GM13977 (cell line): ENCODE measurements at regions not wholly inside any gene's neighbourhood (a gene's known extent, or its start where the extent isn't known, plus 50 kb on each side); places are given as distances from the start of the nearest gene placed in this dataset.
"Not testable (repeated sequence)": the region's sequence is repeated elsewhere in the genome, so short reads cannot be mapped to it uniquely, and the experiment has no call there.

Experiments
- DNase-seq: peaks from one replicate; pipeline ENCODE4 v3.0.0; 2012; ENCODE audit warnings: low spot score
- in situ Hi-C: fragments of 300-500 bp; cut with MboI; formaldehyde crosslinking; loops from one replicate; pipeline ENCODE4 v1.12.0; 2022; ENCODE audit warnings: low sequenced_read_pairs, low pct_unique_long_range_greater_than_20kb, mixed read lengths, inconsistent platforms; ENCODE audit not compliant: unreplicated experiment
- TF ChIP-seq, protein P1 (sequence below): IDR thresholded peaks from 2 replicates; pipeline ENCODE4 v1.5.1; 2012; ENCODE audit warnings: mild to moderate bottlenecking, control low read depth; ENCODE audit not compliant: insufficient read depth; ENCODE audit errors: extremely low read depth, missing control alignments

DNA sequence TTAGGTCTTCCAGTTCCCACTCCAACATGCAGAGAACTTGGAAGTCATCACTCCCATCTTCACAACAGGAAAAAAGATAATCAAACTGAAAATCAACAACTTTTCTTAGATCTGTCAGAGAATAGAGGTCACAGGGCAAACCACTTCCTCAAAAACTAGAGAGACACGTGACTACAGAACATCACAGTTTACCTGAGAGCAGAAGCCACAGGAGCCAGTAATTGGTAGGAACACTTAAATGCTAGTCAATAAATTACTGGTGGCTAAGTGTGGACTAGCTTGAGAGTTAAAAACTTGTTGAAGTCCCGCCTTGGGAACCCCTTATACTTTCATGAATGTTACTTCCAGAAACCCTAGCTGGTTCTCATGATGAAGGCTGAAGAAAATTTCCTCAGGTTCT, 81.1 kb downstream of the THSD1 start:
- in situ Hi-C loops, DNase-seq: not testable (repeated sequence)

GRCh38 chr13:52319876-52320275, 86.1 kb downstream of the THSD1 start:
- in situ Hi-C loops, result no loop called here
- TF ChIP-seq, protein P1, sequence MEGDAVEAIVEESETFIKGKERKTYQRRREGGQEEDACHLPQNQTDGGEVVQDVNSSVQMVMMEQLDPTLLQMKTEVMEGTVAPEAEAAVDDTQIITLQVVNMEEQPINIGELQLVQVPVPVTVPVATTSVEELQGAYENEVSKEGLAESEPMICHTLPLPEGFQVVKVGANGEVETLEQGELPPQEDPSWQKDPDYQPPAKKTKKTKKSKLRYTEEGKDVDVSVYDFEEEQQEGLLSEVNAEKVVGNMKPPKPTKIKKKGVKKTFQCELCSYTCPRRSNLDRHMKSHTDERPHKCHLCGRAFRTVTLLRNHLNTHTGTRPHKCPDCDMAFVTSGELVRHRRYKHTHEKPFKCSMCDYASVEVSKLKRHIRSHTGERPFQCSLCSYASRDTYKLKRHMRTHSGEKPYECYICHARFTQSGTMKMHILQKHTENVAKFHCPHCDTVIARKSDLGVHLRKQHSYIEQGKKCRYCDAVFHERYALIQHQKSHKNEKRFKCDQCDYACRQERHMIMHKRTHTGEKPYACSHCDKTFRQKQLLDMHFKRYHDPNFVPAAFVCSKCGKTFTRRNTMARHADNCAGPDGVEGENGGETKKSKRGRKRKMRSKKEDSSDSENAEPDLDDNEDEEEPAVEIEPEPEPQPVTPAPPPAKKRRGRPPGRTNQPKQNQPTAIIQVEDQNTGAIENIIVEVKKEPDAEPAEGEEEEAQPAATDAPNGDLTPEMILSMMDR, result no peak
- DNase-seq, result no peak

DNA sequence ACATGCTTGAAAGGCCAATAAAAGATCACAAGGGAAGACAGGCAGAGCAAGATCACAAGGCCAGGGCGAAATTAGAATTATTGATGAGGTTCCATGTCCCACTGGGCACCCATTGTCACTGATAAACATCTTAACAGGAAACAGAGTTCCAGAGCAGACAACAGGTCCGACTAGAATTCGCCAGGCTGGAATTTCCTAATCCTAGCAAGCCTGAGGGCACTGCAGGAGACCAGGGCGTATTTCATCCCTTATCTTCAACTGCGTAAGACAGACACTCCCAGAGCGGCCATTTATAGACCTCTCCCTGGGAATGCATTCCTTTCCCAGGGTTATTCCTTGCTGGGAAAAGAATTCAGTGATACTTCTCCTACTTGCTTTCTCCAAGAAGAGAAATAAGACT, 96.1 kb downstream of the THSD1 start:
- in situ Hi-C loops, DNase-seq: not testable (repeated sequence)

DNA sequence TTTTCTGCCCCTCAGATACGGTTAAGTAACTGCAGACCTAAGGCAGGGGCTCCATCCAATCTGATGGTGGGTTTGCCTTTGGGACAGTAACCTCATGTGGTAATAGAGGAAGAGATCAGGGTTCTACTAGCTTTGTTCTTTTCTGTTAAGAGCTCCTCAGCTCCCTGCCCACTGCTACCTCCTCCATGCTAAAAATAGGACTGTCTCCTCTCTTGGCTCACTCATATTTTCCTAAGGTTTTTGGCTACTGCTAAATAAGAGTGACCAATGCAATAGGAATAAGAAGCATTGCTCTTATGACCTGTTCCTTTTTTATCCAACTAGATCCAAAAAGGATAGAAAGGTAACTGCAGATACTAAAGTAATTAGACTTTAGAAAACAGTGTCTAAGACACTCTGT, 99.6 kb downstream of the THSD1 start:
- in situ Hi-C loops, DNase-seq: not testable (repeated sequence)

DNA sequence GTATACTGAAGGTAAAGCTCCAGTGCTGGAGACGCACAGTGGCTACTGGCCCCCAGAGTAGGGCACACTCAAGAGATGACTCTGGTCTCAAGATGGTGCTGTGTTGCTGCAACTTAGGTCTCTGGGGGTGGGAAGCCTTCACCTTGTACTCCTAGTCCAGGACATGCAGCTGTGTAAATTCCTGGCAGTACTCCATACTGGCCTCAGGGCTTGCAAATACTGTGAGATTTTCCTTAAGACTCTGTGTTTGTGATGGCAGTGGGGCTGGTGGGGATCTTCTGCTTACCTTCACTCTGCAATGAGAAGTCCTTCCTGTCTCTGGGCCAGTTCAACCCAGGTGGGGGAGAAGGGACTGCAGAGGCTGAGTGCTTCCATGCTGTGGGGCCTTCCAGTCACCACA, 102.9 kb downstream of the THSD1 start:
- in situ Hi-C loops, result not testable (repeated sequence)

DNA sequence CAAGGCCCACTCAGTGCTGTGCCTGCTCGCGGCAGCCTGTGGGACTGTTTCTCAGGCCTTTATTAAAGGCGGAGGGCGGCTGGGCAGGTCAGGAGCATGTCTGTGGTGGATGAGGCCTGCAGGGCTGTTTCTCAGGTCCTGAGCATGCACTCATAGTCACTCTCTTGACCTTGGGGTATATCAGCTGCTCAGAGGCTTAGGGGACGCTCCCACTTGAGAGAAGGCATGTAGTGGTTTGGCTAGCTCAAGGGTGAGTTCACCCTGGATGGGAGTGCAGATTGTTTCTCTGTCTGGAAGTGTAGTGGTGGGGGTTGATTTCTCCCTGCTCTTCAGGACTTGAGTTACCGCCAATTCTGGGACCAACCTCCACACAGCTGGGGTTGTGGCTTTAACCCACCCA, 103.3 kb downstream of the THSD1 start:
- in situ Hi-C loops, DNase-seq: not testable (repeated sequence)

More for the DNA sequence above, 102.9 kb downstream of the THSD1 start:
- not testable (repeated sequence) for DNase-seq

DNA sequence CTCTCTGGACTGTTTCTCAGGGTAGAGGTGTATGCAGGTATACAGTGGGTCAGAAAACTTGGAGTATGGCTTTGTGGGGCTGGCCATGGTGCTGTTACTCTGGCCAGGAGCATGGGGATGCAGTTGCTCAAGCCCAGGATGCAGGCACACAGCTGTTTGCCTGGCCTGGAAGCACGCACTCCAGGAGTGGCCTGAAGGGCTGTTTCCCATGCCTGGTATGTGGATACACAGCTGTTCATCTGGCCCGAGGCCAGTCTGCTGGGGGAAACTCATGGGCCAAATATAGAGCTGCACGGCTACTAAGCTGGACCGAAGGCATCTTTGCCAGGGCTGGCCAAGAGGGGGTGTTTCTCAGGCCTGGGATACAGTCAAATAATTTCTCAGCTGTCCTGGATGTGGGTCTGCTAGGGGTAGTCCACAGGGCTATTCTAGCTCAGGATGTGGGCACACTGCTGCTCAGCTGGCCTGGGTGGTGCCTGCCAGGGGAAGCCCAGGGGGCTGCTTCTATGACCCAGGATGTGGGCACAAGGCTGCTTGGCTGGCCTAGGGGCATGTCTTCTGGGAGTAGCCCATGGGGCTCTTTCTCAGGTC, 104.1 kb downstream of the THSD1 start:
- DNase-seq, in situ Hi-C loops: not testable (repeated sequence)

DNA sequence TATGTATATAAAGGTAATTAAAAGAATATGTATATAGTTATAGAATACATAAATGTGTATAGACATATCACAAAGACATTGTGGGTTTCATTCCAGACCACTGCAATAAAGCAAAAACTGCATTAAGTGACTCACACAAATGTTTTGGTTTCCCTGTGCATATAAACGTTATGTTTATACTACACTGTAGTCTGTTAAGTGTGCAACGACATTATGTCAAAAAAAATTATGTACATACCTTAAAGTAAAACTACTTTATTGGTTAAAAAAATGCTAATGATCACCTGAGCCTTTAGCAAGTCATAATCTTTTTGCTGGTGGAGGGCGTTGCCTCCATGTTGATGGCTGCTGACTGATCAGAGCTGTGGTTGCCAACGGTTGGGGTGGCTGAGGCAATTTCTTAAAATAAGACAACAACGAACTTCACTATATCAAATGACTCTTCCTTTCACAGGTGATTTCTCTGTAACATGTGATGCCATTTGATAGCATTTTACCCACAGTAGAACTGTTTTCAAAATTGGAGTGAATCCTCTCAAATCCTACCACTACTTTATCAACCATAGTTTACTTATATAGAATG, 107.8 kb downstream of the THSD1 start:
- in situ Hi-C loops, DNase-seq: not testable (repeated sequence)

DNA sequence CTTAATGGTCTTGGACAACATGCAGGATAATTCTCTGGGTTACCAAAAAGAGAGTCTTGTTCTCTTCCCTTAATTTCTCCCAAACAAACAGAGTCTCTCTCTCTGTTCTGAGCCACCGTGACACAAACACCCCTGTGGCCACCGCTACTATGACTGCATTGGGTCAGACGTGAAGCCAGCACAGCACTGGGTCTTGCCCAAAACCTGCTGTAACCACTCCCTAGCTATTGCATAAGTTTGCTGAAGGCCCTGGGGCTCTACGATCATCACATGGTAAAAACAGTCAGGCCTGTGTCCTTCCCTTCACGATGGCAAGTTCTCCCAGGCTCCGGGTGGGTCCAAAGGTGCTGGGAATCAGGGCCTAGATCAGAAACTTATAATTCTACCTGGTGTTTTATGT, 117.1 kb downstream of the THSD1 start:
- in situ Hi-C loops, result not testable (repeated sequence)

GRCh38 chr13:52281387-52281786, 122.0 kb upstream of the NEK3 start:
- in situ Hi-C loops, DNase-seq: not testable (repeated sequence)

More for the DNA sequence above, 117.1 kb downstream of the THSD1 start:
- not testable (repeated sequence) for DNase-seq

GRCh38 chr13:52279408-52279807, 120.0 kb upstream of the NEK3 start:
- DNase-seq, in situ Hi-C loops: not testable (repeated sequence)

DNA sequence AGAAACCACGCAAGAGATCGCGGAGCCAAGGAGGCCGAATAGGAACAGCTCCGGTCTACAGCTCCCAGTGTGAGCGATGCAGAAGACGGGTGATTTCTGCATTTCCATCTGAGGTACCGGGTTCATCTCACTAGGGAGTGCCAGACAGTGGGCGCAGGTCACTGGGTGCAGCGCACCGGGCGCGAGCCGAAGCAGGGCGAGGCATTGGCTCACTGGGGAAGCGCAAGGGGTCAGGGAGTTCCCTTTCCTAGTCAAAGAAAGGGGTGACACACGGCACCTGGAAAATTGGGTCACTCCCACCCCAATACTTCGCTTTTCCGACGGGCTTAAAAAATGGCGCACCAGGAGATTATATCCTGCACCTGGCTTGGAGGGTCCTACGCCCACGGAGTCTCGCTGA, 94.9 kb upstream of the NEK3 start:
- DNase-seq, in situ Hi-C loops: not testable (repeated sequence)

- in situ Hi-C loops, result not testable (repeated sequence)
Measured at GRCh38 chr13:52240752-52241151, 81.4 kb upstream of the NEK3 start.

More at GRCh38 chr13:52240752-52241151, 81.4 kb upstream of the NEK3 start:
- DNase-seq, result not testable (repeated sequence)
